ENCODE measurements at regions not wholly inside any gene's neighbourhood (a gene's known extent, or its start where the extent isn't known, plus 50 kb on each side); places are given as distances from the start of the nearest gene placed in this dataset.
A peak's percentile ranks its signal among the peaks of the same experiment; 100 is the strongest.
"Not testable (repeated sequence)": the region's sequence is repeated elsewhere in the genome, so short reads cannot be mapped to it uniquely, and the experiment has no call there.

GRCh38 chr1:195185321-195185720, 1422.9 kb downstream of the KCNT2 start:
- H3K4me1 Mint-ChIP-seq, result no peaks in the 10 kb centered on the region

GRCh38 chr1:195173753-195174152, 1434.5 kb downstream of the KCNT2 start:
- ATAC-seq (replicated peaks), result no peak
- no peaks in the 10 kb centered on the region for H3K36me3 Mint-ChIP-seq (ENCODE audit: low read depth)
- H3K9me3 Mint-ChIP-seq, result no peaks in the 10 kb centered on the region
- no peak overlapping the region for H3K27ac Mint-ChIP-seq
- no peak overlapping the region for H3K4me3 Mint-ChIP-seq
- peaks cover 4% of the 10 kb centered on the region for H3K27me3 Mint-ChIP-seq
- H3K4me1 Mint-ChIP-seq, result no peaks in the 10 kb centered on the region

More at GRCh38 chr1:195185321-195185720, 1422.9 kb downstream of the KCNT2 start:
- ATAC-seq (replicated peaks), result no peak
- Mint-ChIP-seq H3K4me3 (no peak overlapping the region), H3K9me3 (peaks cover 3% of the 10 kb centered on the region), H3K27ac (no peak overlapping the region), H3K27me3 (peaks cover 17% of the 10 kb centered on the region), H3K36me3 (ENCODE audit: low read depth) (no peaks in the 10 kb centered on the region)

- H3K9me3 Mint-ChIP-seq; ATAC-seq (replicated peaks); H3K36me3 Mint-ChIP-seq (ENCODE audit: low read depth); H3K27ac Mint-ChIP-seq; H3K4me3 Mint-ChIP-seq; H3K27me3 Mint-ChIP-seq; H3K4me1 Mint-ChIP-seq: not testable (repeated sequence)
Measured at GRCh38 chr1:195159795-195160194, 1448.4 kb downstream of the KCNT2 start.

GRCh38 chr1:195158091-195158490, 1450.1 kb downstream of the KCNT2 start:
- H3K27ac Mint-ChIP-seq, result no peak overlapping the region
- no peaks in the 10 kb centered on the region for H3K9me3 Mint-ChIP-seq
- no peaks in the 10 kb centered on the region for H3K27me3 Mint-ChIP-seq
- no peaks in the 10 kb centered on the region for H3K36me3 Mint-ChIP-seq (ENCODE audit: low read depth)
- no peak for ATAC-seq (replicated peaks)
- H3K4me3 Mint-ChIP-seq, result no peak overlapping the region
- H3K4me1 Mint-ChIP-seq, result no peaks in the 10 kb centered on the region

- Mint-ChIP-seq H3K27me3 (no peaks in the 10 kb centered on the region), H3K27ac (no peak overlapping the region), H3K4me1 (no peaks in the 10 kb centered on the region), H3K4me3 (no peak overlapping the region), H3K36me3 (ENCODE audit: low read depth) (no peaks in the 10 kb centered on the region), H3K9me3 (no peaks in the 10 kb centered on the region)
- no peak for ATAC-seq (replicated peaks)
Measured at GRCh38 chr1:195153107-195153506, 1455.1 kb downstream of the KCNT2 start.

- no peak overlapping the region for H3K4me3 Mint-ChIP-seq
- H3K36me3 Mint-ChIP-seq (ENCODE audit: low read depth), result no peaks in the 10 kb centered on the region
- H3K9me3 Mint-ChIP-seq, result no peaks in the 10 kb centered on the region
- no peaks in the 10 kb centered on the region for H3K27me3 Mint-ChIP-seq
- no peaks in the 10 kb centered on the region for H3K4me1 Mint-ChIP-seq
- ATAC-seq (replicated peaks), result no peak
- no peak overlapping the region for H3K27ac Mint-ChIP-seq
Measured at GRCh38 chr1:195150768-195151167, 1457.5 kb downstream of the KCNT2 start.

GRCh38 chr1:195141294-195141693, 1466.9 kb downstream of the KCNT2 start:
- no peak overlapping the region for H3K4me3 Mint-ChIP-seq
- no peaks in the 10 kb centered on the region for H3K36me3 Mint-ChIP-seq (ENCODE audit: low read depth)
- H3K4me1 Mint-ChIP-seq, result no peaks in the 10 kb centered on the region
- no peak for ATAC-seq (replicated peaks)
- H3K27me3 Mint-ChIP-seq, result peaks cover 3% of the 10 kb centered on the region
- H3K9me3 Mint-ChIP-seq, result no peaks in the 10 kb centered on the region
- H3K27ac Mint-ChIP-seq, result no peak overlapping the region

GRCh38 chr1:195130598-195130997, 1477.6 kb downstream of the KCNT2 start:
- H3K4me1 Mint-ChIP-seq, result no peaks in the 10 kb centered on the region
- no peaks in the 10 kb centered on the region for H3K27me3 Mint-ChIP-seq
- peaks cover 4% of the 10 kb centered on the region for H3K9me3 Mint-ChIP-seq
- no peak for ATAC-seq (replicated peaks)
- no peaks in the 10 kb centered on the region for H3K36me3 Mint-ChIP-seq (ENCODE audit: low read depth)
- H3K27ac Mint-ChIP-seq, result no peak overlapping the region
- no peak overlapping the region for H3K4me3 Mint-ChIP-seq

- H3K4me1 Mint-ChIP-seq, result no peaks in the 10 kb centered on the region
- no peaks in the 10 kb centered on the region for H3K9me3 Mint-ChIP-seq
- no peak for ATAC-seq (replicated peaks)
- H3K27me3 Mint-ChIP-seq, result no peaks in the 10 kb centered on the region
- H3K4me3 Mint-ChIP-seq, result no peak overlapping the region
- H3K27ac Mint-ChIP-seq, result no peak overlapping the region
- no peaks in the 10 kb centered on the region for H3K36me3 Mint-ChIP-seq (ENCODE audit: low read depth)
Measured at GRCh38 chr1:195122497-195122896, 1485.7 kb downstream of the KCNT2 start.

- H3K4me1 Mint-ChIP-seq, result no peaks in the 10 kb centered on the region
- no peak for ATAC-seq (replicated peaks)
- no peaks in the 10 kb centered on the region for H3K36me3 Mint-ChIP-seq (ENCODE audit: low read depth)
Measured at GRCh38 chr1:195113471-195113870, 1494.8 kb downstream of the KCNT2 start.

GRCh38 chr1:195105773-195106172, 1502.5 kb downstream of the KCNT2 start:
- H3K4me1 Mint-ChIP-seq, result no peaks in the 10 kb centered on the region
- H3K27me3 Mint-ChIP-seq, result peaks cover 16% of the 10 kb centered on the region
- no peak overlapping the region for H3K27ac Mint-ChIP-seq
- peaks cover 17% of the 10 kb centered on the region for H3K9me3 Mint-ChIP-seq
- H3K36me3 Mint-ChIP-seq (ENCODE audit: low read depth), result no peaks in the 10 kb centered on the region
- no peak overlapping the region for H3K4me3 Mint-ChIP-seq
- no peak for ATAC-seq (replicated peaks)

More at GRCh38 chr1:195113471-195113870, 1494.8 kb downstream of the KCNT2 start:
- no peaks in the 10 kb centered on the region for H3K27me3 Mint-ChIP-seq
- peaks cover 2% of the 10 kb centered on the region for H3K9me3 Mint-ChIP-seq
- no peak overlapping the region for H3K27ac Mint-ChIP-seq
- no peak overlapping the region for H3K4me3 Mint-ChIP-seq

- Mint-ChIP-seq H3K27ac (no peak overlapping the region), H3K27me3 (peaks cover 16% of the 10 kb centered on the region), H3K9me3 (peaks cover 17% of the 10 kb centered on the region), H3K4me3 (no peak overlapping the region), H3K4me1 (no peaks in the 10 kb centered on the region), H3K36me3 (ENCODE audit: low read depth) (no peaks in the 10 kb centered on the region)
- ATAC-seq (replicated peaks), result no peak
Measured at GRCh38 chr1:195105281-195105680, 1503.0 kb downstream of the KCNT2 start.

- H3K36me3 Mint-ChIP-seq (ENCODE audit: low read depth), result no peaks in the 10 kb centered on the region
- no peak overlapping the region for H3K27ac Mint-ChIP-seq
- H3K27me3 Mint-ChIP-seq, result peaks cover 3% of the 10 kb centered on the region
- H3K9me3 Mint-ChIP-seq, result no peaks in the 10 kb centered on the region
- H3K4me1 Mint-ChIP-seq, result no peaks in the 10 kb centered on the region
- peak; percentile 37 for ATAC-seq (replicated peaks)
- no peak overlapping the region for H3K4me3 Mint-ChIP-seq
Measured at GRCh38 chr1:195097316-195097715, 1510.9 kb downstream of the KCNT2 start.

GRCh38 chr1:195096051-195096521, 1512.2 kb downstream of the KCNT2 start:
- Mint-ChIP-seq H3K9me3 (no peaks in the 10 kb centered on the region), H3K27me3 (peaks cover 7% of the 10 kb centered on the region), H3K27ac (no peak overlapping the region), H3K4me1 (no peaks in the 10 kb centered on the region), H3K36me3 (ENCODE audit: low read depth) (no peaks in the 10 kb centered on the region), H3K4me3 (no peak overlapping the region)
- no peak for ATAC-seq (replicated peaks)

- no peak overlapping the region for H3K27ac Mint-ChIP-seq
- no peaks in the 10 kb centered on the region for H3K4me1 Mint-ChIP-seq
- no peak overlapping the region for H3K4me3 Mint-ChIP-seq
- no peak for ATAC-seq (replicated peaks)
- H3K9me3 Mint-ChIP-seq, result no peaks in the 10 kb centered on the region
- peaks cover 7% of the 10 kb centered on the region for H3K27me3 Mint-ChIP-seq
- H3K36me3 Mint-ChIP-seq (ENCODE audit: low read depth), result no peaks in the 10 kb centered on the region
Measured at GRCh38 chr1:195085196-195085595, 1523.0 kb downstream of the KCNT2 start.

- ATAC-seq (replicated peaks), result no peak
- H3K9me3 Mint-ChIP-seq, result no peaks in the 10 kb centered on the region
- peaks cover 4% of the 10 kb centered on the region for H3K27me3 Mint-ChIP-seq
- no peaks in the 10 kb centered on the region for H3K4me1 Mint-ChIP-seq
- H3K4me3 Mint-ChIP-seq, result no peak overlapping the region
- no peak overlapping the region for H3K27ac Mint-ChIP-seq
- H3K36me3 Mint-ChIP-seq (ENCODE audit: low read depth), result no peaks in the 10 kb centered on the region
Measured at GRCh38 chr1:195082183-195082582, 1526.1 kb downstream of the KCNT2 start.

All from activated T-helper 17 cell treated with anti-CD3 and anti-CD28 coated beads, Interleukin-2, amount 50 U/mL, for 72 hours (primary cell).